Naive B cell (primary cell): ENCODE measurements at regions not wholly inside any gene's neighbourhood (a gene's known extent, or its start where the extent isn't known, plus 50 kb on each side); places are given as distances from the start of the nearest gene placed in this dataset.

ENCODE experiments used
- ATAC-seq, 2 donors: fragments of 150-1000 bp; cut with Tn5 transposase; 2 replicates each; pipeline ENCODE4 v1.10.0; 2021; ENCODE audit warnings: low read depth in 2 of 2, mild to moderate bottlenecking in 2 of 2, moderate library complexity in 2 of 2
- DNase-seq: peaks from one replicate; pipeline ENCODE4 v3.0.0; 2022
- H3K27ac Mint-ChIP-seq, 6 donors: one replicate each; pipeline ENCODE4 v1.8.0; 2020 to 2022; ENCODE audit warnings: mild to moderate bottlenecking in 6 of 6, mixed read lengths in 6 of 6, moderate library complexity in 5 of 6, inconsistent platforms in 2 of 6
- H3K27me3 Mint-ChIP-seq, 3 donors: one replicate each; pipeline ENCODE4 v1.8.0; 2021 to 2022; ENCODE audit warnings: mixed read lengths in 3 of 3, mild to moderate bottlenecking in 1 of 3
- H3K36me3 Mint-ChIP-seq, 2 donors: one replicate each; pipeline ENCODE4 v1.8.0; 2020 to 2022; ENCODE audit warnings: mixed read lengths in 2 of 2, inconsistent platforms in 1 of 2, mild to moderate bottlenecking in 1 of 2
- H3K4me1 Mint-ChIP-seq, 3 donors: one replicate each; pipeline ENCODE4 v1.8.0; 2020 to 2022; ENCODE audit warnings: mixed read lengths in 3 of 3, inconsistent platforms in 1 of 3, mild to moderate bottlenecking in 1 of 3, moderate library complexity in 1 of 3
- H3K4me3 Mint-ChIP-seq, 8 donors: one replicate each; pipeline ENCODE4 v1.8.0; 2020 to 2022; ENCODE audit warnings: mild to moderate bottlenecking in 8 of 8, mixed read lengths in 8 of 8, moderate library complexity in 8 of 8, inconsistent platforms in 2 of 8
- H3K9me3 Mint-ChIP-seq, 7 donors: one replicate each; pipeline ENCODE4 v1.8.0; 2020 to 2022; ENCODE audit warnings: mixed read lengths in 7 of 7, mild to moderate bottlenecking in 5 of 7, inconsistent platforms in 2 of 7, moderate library complexity in 1 of 7

GRCh38 chr15:60214201-60214600 is 183.6 kb downstream of the ANXA2 start:
- no peak for DNase-seq
- Mint-ChIP-seq H3K27me3 (peaks cover 8 to 31% (median 18%) of the 10 kb centered on the region in 3 donors), H3K9me3 (no peaks in the 10 kb centered on the region), H3K27ac (no peak overlapping the region), H3K4me1 (no peaks in the 10 kb centered on the region), H3K4me3 (no peak overlapping the region), H3K36me3 (no peaks in the 10 kb centered on the region)
- no peak for ATAC-seq

- peaks cover 17 to 28% (median 18%) of the 10 kb centered on the region in 3 donors for H3K27me3 Mint-ChIP-seq
- no peak overlapping the region for H3K27ac Mint-ChIP-seq
- DNase-seq (no peak), ATAC-seq (no peak)
- no peak overlapping the region for H3K4me3 Mint-ChIP-seq
- H3K4me1 Mint-ChIP-seq, result no peaks in the 10 kb centered on the region
- H3K36me3 Mint-ChIP-seq, result no peaks in the 10 kb centered on the region
- no peaks in the 10 kb centered on the region for H3K9me3 Mint-ChIP-seq
Observed at GRCh38 chr15:60215225-60215963, 182.4 kb downstream of the ANXA2 start.

- no peaks in the 10 kb centered on the region for H3K36me3 Mint-ChIP-seq
- ATAC-seq (no peak), DNase-seq (no peak)
- peaks cover 17 to 31% (median 18%) of the 10 kb centered on the region in 3 donors for H3K27me3 Mint-ChIP-seq
- H3K27ac Mint-ChIP-seq, result no peak overlapping the region
- H3K4me1 Mint-ChIP-seq, result no peaks in the 10 kb centered on the region
- H3K9me3 Mint-ChIP-seq, result no peaks in the 10 kb centered on the region
- H3K4me3 Mint-ChIP-seq, result no peak overlapping the region
Observed at GRCh38 chr15:60217161-60217560, 180.6 kb downstream of the ANXA2 start.

GRCh38 chr15:60218256-60218655 is 179.5 kb downstream of the ANXA2 start:
- Mint-ChIP-seq H3K4me3 (no peak overlapping the region), H3K27me3 (peaks cover 14 to 25% (median 22%) of the 10 kb centered on the region in 3 donors), H3K36me3 (no peaks in the 10 kb centered on the region), H3K27ac (no peak overlapping the region), H3K4me1 (no peaks in the 10 kb centered on the region), H3K9me3 (no peaks in the 10 kb centered on the region)
- DNase-seq, result no peak
- no peak for ATAC-seq

- H3K4me1 Mint-ChIP-seq, result no peaks in the 10 kb centered on the region
- no peak overlapping the region for H3K4me3 Mint-ChIP-seq
- peaks cover 6 to 20% (median 16%) of the 10 kb centered on the region in 3 donors for H3K27me3 Mint-ChIP-seq
- H3K9me3 Mint-ChIP-seq, result no peaks in the 10 kb centered on the region
- H3K27ac Mint-ChIP-seq, result no peak overlapping the region
- DNase-seq, result no peak
- ATAC-seq, result no peak
- no peaks in the 10 kb centered on the region for H3K36me3 Mint-ChIP-seq
Observed at GRCh38 chr15:60219866-60220265, 177.9 kb downstream of the ANXA2 start.

GRCh38 chr15:60221356-60221755 is 176.4 kb downstream of the ANXA2 start:
- Mint-ChIP-seq H3K4me1 (no peaks in the 10 kb centered on the region), H3K27me3 (peaks cover 0 to 19% (median 14%) of the 10 kb centered on the region in 3 donors), H3K36me3 (no peaks in the 10 kb centered on the region), H3K9me3 (no peaks in the 10 kb centered on the region), H3K4me3 (no peak overlapping the region), H3K27ac (no peak overlapping the region)
- ATAC-seq, result no peak
- DNase-seq, result no peak

- ATAC-seq, result no peak
- Mint-ChIP-seq H3K27me3 (peaks cover 0 to 19% (median 14%) of the 10 kb centered on the region in 3 donors), H3K27ac (no peak overlapping the region), H3K4me1 (no peaks in the 10 kb centered on the region), H3K4me3 (no peak overlapping the region), H3K36me3 (no peaks in the 10 kb centered on the region), H3K9me3 (no peaks in the 10 kb centered on the region)
- no peak for DNase-seq
Observed at GRCh38 chr15:60222404-60222803, 175.4 kb downstream of the ANXA2 start.

- Mint-ChIP-seq H3K36me3 (no peaks in the 10 kb centered on the region), H3K27me3 (peaks cover 0 to 17% (median 14%) of the 10 kb centered on the region in 3 donors), H3K27ac (no peak overlapping the region), H3K4me3 (no peak overlapping the region), H3K9me3 (no peaks in the 10 kb centered on the region), H3K4me1 (no peaks in the 10 kb centered on the region)
- ATAC-seq (no peak), DNase-seq (no peak)
Observed at GRCh38 chr15:60223176-60223575, 174.6 kb downstream of the ANXA2 start.

GRCh38 chr15:60226924-60227323 is 170.9 kb downstream of the ANXA2 start:
- Mint-ChIP-seq H3K4me3 (no peak overlapping the region), H3K4me1 (peaks cover 0 to 11% (median 9%) of the 10 kb centered on the region in 3 donors), H3K9me3 (peaks cover 0 to 1% (median 0%) of the 10 kb centered on the region in 7 donors), H3K36me3 (no peaks in the 10 kb centered on the region), H3K27ac (no peak overlapping the region), H3K27me3 (peaks cover 0 to 6% (median 0%) of the 10 kb centered on the region in 3 donors)
- DNase-seq (no peak), ATAC-seq (no peak)

GRCh38 chr15:60228101-60228500 is 169.7 kb downstream of the ANXA2 start:
- Mint-ChIP-seq H3K9me3 (peaks cover 0 to 1% (median 0%) of the 10 kb centered on the region in 7 donors), H3K27ac (no peak overlapping the region), H3K36me3 (no peaks in the 10 kb centered on the region), H3K4me1 (peaks cover 0 to 11% (median 9%) of the 10 kb centered on the region in 3 donors), H3K4me3 (no peak overlapping the region), H3K27me3 (peaks cover 0 to 2% (median 0%) of the 10 kb centered on the region in 3 donors)
- DNase-seq (no peak), ATAC-seq (no peak)

- H3K9me3 Mint-ChIP-seq, result peaks cover 0 to 1% (median 0%) of the 10 kb centered on the region in 7 donors
- DNase-seq (no peak), ATAC-seq (no peak)
- no peaks in the 10 kb centered on the region for H3K36me3 Mint-ChIP-seq
- no peaks in the 10 kb centered on the region for H3K27me3 Mint-ChIP-seq
- H3K4me3 Mint-ChIP-seq, result no peak overlapping the region
- H3K4me1 Mint-ChIP-seq, result peaks cover 0 to 11% (median 9%) of the 10 kb centered on the region in 3 donors
- no peak overlapping the region for H3K27ac Mint-ChIP-seq
Observed at GRCh38 chr15:60228619-60229018, 169.2 kb downstream of the ANXA2 start.

- no peaks in the 10 kb centered on the region for H3K4me1 Mint-ChIP-seq
- no peak overlapping the region for H3K4me3 Mint-ChIP-seq
- peaks cover 22 to 57% (median 29%) of the 10 kb centered on the region in 3 donors for H3K27me3 Mint-ChIP-seq
- H3K9me3 Mint-ChIP-seq, result peaks cover 0 to 7% (median 4%) of the 10 kb centered on the region in 7 donors
- DNase-seq, result no peak
- no peaks in the 10 kb centered on the region for H3K36me3 Mint-ChIP-seq
- no peak overlapping the region for H3K27ac Mint-ChIP-seq
- no peak for ATAC-seq
Observed at GRCh38 chr15:60235951-60236710, 161.7 kb downstream of the ANXA2 start.

- Mint-ChIP-seq H3K27me3 (peaks cover 22 to 64% (median 29%) of the 10 kb centered on the region in 3 donors), H3K9me3 (peaks cover 0 to 17% (median 10%) of the 10 kb centered on the region in 7 donors), H3K4me1 (no peaks in the 10 kb centered on the region), H3K36me3 (no peaks in the 10 kb centered on the region), H3K4me3 (no peak overlapping the region), H3K27ac (no peak overlapping the region)
- DNase-seq (no peak), ATAC-seq (no peak)
Observed at GRCh38 chr15:60237446-60237845, 160.3 kb downstream of the ANXA2 start.

- H3K4me3 Mint-ChIP-seq, result no peak overlapping the region
- peaks cover 0 to 16% (median 9%) of the 10 kb centered on the region in 7 donors for H3K9me3 Mint-ChIP-seq
- no peaks in the 10 kb centered on the region for H3K36me3 Mint-ChIP-seq
- H3K4me1 Mint-ChIP-seq, result no peaks in the 10 kb centered on the region
- no peak for DNase-seq
- no peak for ATAC-seq
- H3K27me3 Mint-ChIP-seq, result peaks cover 7 to 36% (median 33%) of the 10 kb centered on the region in 3 donors
- no peak overlapping the region for H3K27ac Mint-ChIP-seq
Observed at GRCh38 chr15:60243769-60244168, 154.0 kb downstream of the ANXA2 start.
